HG03064 (cell line): ENCODE measurements at regions not wholly inside any gene's neighbourhood (a gene's known extent, or its start where the extent isn't known, plus 50 kb on each side); places are given as distances from the start of the nearest gene placed in this dataset.

Source experiments
- ATAC-seq: cut with Tn5 transposase; IDR thresholded peaks from one replicate; pipeline ENCODE4 v1.9.1; 2021; ENCODE audit warnings: low read depth; ENCODE audit not compliant: unreplicated experiment

- ATAC-seq = no peak
These were observed 91.6 kb upstream of the KLHL25 start for GRCh38 chr15:85886309-85886811.

- ATAC-seq = no peak
These were observed 95.4 kb upstream of the KLHL25 start for GRCh38 chr15:85889956-85890619.

GRCh38 chr15:85890620-85890980 is 95.9 kb upstream of the KLHL25 start:
- ATAC-seq = no peak

- no peak for ATAC-seq
These were observed 96.7 kb upstream of the KLHL25 start for GRCh38 chr15:85891470-85891869.

DNA sequence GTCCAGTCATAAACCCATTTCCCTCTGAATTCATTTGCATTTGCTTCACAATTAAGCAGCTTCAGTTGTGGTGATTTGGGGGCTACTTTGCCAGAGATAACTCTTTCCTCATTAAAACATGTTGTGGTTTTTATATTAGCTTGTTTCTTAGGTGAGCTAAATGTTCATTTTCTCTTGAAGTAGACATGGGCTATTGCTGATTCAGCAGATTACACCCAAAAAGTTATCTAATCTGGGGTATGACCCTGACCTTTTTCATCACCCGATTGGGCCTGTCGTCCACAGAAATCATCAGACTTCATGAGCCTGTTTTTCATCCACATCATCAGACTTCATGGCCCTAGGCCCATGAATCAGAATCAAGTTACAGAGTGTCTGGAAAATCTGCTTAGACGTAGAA is 97.5 kb upstream of the KLHL25 start:
- no peak for ATAC-seq

DNA sequence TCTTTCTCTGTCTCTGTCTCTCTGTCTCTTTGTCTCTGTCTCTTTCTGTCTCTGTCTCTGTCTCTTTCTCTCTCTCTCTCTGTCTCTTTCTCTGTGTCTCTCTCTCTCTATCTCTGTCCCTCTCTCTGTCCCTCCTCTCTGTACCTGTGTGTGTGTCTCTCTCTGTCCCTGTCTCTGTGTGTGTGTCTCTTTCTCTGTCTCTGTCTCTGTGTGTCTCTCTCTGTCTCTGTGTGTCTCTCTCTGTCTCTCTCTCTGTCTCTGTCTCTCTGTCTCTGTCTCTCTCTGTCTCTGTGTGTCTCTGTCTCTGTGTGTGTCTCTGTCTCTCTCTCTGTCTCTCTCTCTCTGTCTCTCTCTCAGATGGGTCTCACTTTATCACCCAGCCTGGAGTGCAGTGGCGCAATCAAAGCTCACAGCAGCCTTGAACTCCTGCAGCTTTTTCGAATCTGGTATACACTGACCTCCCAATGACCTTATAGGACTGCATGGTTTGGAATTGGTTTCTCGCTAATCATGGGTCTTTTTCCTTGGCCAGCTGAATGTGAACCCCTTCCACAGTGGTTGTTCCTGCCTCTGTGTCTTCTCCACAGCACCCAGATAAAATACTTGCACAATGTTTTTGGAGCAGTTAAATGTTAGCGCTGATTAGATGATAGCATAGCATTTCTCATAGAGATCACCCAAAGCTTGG is 102.6 kb upstream of the KLHL25 start:
- ATAC-seq = no peak

- no peak for ATAC-seq
These were observed 103.4 kb upstream of the KLHL25 start for GRCh38 chr15:85897895-85898717.

- ATAC-seq = no peak
These were observed 105.2 kb upstream of the KLHL25 start for GRCh38 chr15:85899927-85900326.

DNA sequence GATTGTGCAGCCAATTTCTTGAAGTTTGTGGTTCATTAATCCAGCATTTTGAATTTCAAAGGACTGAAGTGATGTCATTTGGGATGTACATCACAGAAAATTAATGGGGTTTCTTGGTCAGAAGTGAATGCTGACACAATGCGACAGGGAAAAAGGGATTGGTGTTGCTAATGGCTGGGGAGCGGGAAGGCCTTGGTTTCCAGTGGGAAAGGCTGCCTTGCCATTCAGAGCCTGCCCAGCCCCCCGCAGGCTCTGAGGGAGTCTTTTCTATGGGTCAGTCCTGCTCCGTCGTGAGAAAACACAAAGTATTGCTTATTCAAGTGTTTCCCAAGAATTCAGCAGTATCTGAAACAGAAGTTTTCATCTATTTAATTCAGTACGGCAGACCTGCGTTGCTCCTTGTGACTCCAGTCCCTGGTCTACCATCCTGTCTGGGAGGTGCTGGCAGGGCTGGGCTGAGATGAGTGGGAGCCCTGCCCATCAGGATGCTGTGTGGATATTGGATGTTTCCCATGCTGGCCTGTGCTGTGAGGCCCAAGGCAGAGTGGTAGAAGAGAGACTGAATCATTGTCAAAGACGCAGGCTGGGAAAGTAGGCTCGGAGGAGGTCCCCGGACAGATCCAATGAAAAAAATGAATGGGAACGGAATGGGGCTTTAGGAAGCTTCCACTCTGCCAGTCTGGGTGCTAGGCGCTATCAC is 111.2 kb upstream of the KLHL25 start:
- no peak for ATAC-seq

DNA sequence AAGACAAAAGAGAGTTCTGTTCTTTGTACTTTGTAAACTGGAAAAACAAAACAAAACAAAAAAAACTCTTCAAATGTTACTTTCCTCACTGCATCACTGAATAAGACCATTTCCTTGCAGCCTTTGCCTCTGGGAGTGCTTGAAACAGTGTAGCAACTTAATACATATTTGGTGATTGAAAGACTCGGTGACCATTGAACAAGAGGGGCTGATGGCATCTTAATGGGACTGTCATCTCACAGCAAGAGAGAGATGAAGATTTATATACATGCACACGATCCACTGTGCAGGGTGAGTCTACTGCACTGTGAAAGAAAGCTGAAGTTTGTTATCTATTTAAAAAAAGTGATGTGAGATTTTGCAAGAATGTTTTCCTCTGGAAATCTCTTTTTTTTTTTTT is 111.9 kb upstream of the KLHL25 start:
- no peak for ATAC-seq

DNA sequence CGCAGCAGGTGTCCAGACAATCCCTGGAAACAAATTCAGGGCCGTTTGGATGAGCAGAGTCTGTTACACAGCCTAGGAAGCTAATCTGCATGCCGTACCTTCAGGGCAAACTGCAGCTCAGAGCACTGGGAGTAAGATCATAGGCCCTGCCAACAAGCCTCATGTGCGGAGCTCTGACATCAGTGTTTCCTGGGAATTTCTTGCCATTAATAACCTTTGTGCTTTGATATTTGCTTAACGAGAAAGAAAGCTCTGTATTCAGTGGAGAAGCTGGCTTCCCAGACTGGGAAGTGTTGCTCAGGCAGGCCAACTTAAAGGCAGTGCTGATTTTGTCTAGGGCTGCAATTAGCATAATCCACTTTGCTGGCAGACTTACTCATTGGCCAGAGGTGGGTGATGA is 116.1 kb upstream of the KLHL25 start:
- no peak for ATAC-seq

DNA sequence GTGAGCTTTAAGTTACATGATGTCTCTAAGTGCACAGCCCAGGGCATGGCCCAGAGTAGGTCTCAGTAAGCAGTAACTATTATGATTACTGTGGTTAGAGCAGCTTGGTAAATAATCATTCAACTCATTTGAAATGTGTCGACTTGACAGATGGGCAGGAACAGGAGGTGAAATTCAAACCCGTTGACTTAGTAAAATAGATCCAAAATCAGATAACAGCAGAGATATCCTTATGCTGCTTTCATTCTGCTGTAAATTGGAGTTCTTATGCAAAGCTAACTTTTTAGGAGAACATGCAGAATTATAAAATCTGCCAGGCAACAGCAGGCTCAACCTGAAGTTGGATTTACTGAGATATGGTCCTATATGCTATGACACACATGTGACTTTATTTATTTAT is 118.7 kb upstream of the KLHL25 start:
- ATAC-seq = no peak

- ATAC-seq = no peak
These were observed 126.2 kb upstream of the KLHL25 start for GRCh38 chr15:85920956-85921355.

DNA sequence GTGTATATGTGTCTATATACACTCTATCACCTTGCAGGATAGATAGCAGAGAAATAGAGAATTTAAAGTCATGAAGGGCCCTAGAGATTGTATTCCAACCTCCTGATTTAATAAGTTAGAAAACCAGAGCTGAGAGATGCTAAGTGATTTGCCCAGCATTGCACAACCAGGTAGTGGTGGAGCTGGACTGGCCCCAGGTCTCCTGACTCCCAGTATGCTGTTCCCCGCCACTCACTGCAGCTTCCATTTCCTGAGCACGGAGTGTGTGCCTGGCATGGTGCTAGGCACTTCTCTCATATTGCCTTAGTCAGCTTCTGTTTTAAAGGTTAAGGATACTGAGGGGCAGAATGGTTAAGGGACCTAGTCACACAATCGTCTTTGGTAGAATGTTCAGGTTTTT is 129.4 kb upstream of the KLHL25 start:
- ATAC-seq = no peak

DNA sequence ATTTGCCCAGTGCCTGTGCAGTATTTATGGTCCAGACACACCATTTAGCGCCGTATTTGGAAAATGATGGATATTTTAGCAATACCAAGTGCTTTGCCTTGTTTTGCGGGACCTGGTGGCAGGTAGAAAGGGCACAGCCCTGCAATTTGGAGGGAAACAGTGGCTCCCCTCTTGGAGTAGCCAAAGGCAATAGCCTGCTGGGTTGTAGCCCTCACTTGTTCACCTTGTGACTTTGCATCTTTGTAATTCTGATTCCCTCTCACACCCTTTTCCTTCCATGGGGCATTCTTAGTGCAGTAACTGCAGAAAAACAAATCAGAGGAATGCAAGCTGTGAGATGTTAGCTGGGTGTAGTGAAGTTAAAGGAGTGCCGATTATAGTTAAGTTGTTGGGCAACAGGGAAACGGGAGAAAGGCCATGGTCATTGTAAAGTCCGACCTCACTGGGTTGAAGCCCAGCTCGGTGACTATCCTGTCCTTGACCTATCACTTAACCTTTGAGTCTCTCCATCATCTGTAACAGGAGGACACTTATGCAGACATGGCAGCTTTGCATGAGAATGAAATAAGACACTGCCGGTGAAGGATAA is 131.0 kb upstream of the KLHL25 start:
- ATAC-seq = no peak

GRCh38 chr15:85926834-85927233 is 132.1 kb upstream of the KLHL25 start:
- no peak for ATAC-seq

- ATAC-seq = no peak
These were observed 133.3 kb upstream of the KLHL25 start for GRCh38 chr15:85927931-85928537.

DNA sequence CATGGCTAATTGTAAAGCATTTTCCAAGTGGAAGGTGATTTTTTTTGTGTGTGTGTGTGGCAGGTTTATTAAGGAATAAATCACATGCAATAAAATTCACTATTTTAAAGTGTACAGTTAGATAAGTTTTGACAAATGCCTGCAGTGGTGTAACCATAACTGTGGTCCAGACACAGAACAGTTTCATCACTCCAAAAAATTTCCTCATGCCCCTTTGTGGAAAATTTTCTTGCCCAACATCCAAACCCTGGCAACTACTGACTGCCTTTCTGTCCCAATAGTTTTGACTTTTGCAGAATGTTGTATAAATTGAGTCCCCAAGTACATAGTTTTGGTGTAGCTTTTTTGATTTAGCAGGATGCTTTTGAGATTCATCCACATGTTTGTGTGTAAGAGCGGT is 135.1 kb upstream of the KLHL25 start:
- no peak for ATAC-seq

GRCh38 chr15:85932391-85932790 is 137.7 kb upstream of the KLHL25 start:
- no peak for ATAC-seq

GRCh38 chr15:85934691-85935090 is 140.0 kb upstream of the KLHL25 start:
- no peak for ATAC-seq
